ENCODE measurements at regions not wholly inside any gene's neighbourhood (a gene's known extent, or its start where the extent isn't known, plus 50 kb on each side); places are given as distances from the start of the nearest gene placed in this dataset.

DNA sequence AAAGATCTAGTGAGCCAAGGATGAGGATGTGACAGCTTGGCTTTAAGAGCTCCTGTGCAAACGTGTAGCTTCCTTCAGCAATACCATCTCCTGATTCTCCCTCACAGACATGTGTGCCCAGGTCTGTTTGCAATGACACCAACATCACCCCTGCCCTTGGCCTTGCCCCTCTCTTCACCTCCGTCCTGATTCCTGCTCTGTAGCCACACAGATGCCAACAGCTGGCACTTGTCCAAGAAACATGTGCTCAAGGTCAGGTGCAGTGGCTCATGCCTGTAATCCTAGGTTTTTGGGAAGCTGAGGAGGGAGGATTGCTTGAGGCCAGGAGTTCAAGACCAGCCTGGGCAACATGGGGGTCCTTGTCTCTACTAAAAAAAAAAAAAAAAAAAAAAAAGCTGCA lies 103.8 kb upstream of the CRHR1 start:
- no peak for DNase-seq (ENCODE audit: low spot score)

DNA sequence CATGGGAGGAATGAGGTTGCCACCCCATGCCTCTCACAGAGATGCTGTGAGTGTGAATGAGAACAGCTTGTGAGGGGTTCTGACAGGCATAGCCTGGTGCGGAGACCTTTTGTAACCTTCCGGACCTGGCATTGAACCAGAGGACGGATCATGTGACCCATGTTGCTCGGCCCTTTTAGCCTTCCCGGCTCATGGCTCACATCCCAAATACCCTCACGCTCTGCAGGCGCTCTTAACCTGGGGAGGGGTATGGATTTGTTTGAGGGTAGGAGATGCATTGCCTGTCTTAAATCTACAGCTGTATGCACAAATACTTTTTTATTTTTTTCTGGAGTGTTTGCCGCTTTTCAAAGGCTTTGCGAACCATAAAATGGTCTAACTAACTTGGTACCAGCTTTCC lies 102.4 kb upstream of the CRHR1 start:
- no peak for DNase-seq (ENCODE audit: low spot score)

- no peak for DNase-seq (ENCODE audit: low spot score)
Observed at GRCh38 chr17:45686250-45686649, 97.9 kb upstream of the CRHR1 start.

- DNase-seq (ENCODE audit: low spot score) = no peak
Observed at GRCh38 chr17:45687594-45687993, 96.5 kb upstream of the CRHR1 start.

- no peak for DNase-seq (ENCODE audit: low spot score)
Observed at GRCh38 chr17:45688353-45688752, 95.8 kb upstream of the CRHR1 start.

GRCh38 chr17:45688820-45689219 lies 95.3 kb upstream of the CRHR1 start:
- no peak for DNase-seq (ENCODE audit: low spot score)

DNA sequence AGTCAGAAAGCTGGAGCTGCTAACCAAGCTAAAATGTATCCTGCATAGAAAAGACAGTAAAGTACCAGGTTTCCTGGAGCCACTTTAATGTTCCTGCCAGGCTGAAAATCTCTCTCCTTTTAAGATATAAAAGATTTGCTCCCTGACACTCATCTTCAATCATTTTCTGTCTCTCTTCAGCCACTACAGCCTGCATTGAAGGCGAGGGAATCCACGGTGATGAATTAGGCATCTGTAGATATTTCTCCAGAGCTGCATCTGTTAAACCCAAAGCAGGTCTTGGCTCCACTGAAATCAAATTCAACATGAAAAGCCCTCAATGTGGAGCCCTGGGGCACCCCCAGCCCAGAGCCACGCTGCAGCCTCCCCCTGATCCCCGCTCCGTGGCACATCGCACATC lies 94.7 kb upstream of the CRHR1 start:
- DNase-seq (ENCODE audit: low spot score) = no peak

GRCh38 chr17:45690625-45691275 lies 93.4 kb upstream of the CRHR1 start:
- no peak for DNase-seq (ENCODE audit: low spot score)

DNA sequence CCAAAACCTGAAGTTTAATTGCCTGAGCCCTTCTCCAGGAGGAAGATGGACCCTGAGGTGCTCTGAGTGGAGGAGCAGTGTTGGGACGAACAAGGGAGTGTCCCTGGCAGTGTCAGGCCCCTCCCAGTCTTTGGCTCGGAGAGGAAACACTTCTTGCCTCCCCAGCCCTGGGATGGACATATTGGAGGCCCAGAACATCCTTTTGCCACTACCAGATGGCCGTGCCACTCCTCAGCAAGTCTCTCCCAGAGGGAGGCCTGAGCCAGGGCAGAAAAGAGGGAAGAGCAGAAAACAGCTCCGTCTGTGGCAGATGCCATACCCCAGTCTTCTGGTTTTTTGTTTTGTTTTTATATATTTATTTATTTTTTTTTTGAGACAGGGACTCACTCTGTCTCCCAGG lies 91.5 kb upstream of the CRHR1 start:
- no peak for DNase-seq (ENCODE audit: low spot score)

- no peak for DNase-seq (ENCODE audit: low spot score)
Observed at GRCh38 chr17:45693792-45694191, 90.3 kb upstream of the CRHR1 start.

GRCh38 chr17:45696442-45696841 lies 87.7 kb upstream of the CRHR1 start:
- no peak for DNase-seq (ENCODE audit: low spot score)

- DNase-seq (ENCODE audit: low spot score) = no peak
Observed at GRCh38 chr17:45697076-45697475, 87.0 kb upstream of the CRHR1 start.

DNA sequence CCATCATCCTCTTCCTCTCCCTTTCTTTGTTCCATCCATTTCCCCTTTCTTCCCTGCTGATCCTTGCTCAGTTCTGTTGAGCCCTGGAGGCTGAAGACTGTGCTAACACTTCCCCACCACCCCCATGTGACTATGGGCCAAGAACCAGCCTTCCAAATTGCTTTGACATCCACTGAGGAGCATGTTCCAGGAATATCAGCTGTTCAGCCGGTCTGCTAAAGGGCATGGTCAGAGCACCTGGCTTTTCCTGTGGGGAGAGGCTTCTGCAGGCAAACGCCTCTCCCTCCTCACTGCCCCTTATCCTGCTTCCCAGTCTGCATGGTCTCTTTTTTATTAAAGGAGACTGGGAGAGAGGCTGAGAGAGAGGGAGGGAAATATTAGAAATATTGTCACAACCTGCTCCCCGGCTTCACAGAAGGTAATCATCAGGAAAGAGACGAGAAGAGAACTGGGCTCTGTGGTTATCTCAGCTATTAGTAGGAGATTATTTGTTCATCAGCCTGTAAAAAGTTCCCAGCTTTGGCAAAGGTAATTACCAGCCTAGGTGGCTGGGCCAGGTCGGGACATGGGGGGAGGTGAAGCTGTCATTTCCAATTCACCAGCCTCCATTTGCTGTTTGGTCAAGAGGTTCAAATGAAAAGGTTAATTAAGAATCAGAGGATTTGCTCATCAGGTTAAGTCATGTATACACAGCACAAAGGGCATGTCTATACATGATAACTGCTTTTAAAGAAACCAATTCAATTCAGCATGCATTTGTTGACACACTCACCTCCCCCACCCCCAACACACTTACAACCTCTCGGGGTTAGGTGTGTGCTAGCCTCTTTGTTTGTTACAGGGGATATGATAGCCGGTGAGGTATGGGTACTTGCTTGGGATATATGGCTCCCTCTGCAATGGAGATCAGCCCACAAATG lies 83.7 kb upstream of the CRHR1 start:
- DNase-seq (ENCODE audit: low spot score) = no peak

DNA sequence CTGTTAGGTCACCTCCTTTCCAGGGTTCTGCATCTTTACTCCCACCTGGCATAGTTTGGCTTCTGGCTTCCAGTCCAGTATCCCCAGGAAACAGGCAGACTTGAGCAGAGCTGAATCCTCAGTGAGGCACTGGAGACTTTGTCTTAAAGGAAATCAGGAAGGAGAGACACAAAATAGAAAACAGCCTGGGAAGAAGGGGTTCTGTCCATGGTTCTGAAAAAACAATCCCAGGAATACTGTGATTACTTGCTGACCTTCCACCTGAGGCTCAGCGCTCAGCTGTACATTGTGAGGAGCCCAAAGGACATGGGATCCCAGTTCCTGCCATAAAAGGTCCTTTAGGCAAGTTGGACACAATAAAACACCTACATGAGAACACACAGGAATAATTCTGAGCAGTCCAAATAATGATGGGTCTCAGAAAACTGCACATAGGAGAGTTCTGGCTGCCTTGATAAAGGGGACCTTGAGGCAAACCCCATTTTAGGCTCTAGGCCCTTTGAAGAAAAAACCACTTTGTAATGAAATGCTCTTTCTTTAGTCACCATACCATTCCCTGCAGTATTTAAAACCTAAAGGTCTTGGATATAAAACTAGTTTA lies 81.4 kb upstream of the CRHR1 start:
- DNase-seq (ENCODE audit: low spot score) = no peak

GRCh38 chr17:45703348-45703747 lies 80.8 kb upstream of the CRHR1 start:
- DNase-seq (ENCODE audit: low spot score) = no peak

GRCh38 chr17:45703806-45704205 lies 80.3 kb upstream of the CRHR1 start:
- DNase-seq (ENCODE audit: low spot score) = no peak

DNA sequence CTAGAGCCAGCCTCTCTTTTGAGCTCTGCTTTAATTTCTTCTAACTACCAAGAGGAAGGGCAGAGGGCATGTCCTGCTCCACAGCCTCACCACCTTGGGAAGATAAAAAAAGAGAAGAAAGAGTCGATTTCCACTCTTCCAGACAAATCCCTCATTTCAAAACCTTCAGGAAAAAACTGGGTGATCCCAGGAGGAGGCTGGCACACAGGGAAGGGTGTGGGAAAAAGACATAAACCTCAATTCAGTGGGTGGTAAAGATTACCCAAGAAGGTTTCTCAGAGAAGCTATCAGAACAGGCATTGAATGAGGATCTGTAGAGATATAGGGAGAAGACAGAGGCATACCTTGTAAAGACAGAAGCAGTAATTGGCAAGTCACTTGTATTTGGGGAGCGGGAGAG lies 79.9 kb upstream of the CRHR1 start:
- DNase-seq (ENCODE audit: low spot score) = no peak

DNA sequence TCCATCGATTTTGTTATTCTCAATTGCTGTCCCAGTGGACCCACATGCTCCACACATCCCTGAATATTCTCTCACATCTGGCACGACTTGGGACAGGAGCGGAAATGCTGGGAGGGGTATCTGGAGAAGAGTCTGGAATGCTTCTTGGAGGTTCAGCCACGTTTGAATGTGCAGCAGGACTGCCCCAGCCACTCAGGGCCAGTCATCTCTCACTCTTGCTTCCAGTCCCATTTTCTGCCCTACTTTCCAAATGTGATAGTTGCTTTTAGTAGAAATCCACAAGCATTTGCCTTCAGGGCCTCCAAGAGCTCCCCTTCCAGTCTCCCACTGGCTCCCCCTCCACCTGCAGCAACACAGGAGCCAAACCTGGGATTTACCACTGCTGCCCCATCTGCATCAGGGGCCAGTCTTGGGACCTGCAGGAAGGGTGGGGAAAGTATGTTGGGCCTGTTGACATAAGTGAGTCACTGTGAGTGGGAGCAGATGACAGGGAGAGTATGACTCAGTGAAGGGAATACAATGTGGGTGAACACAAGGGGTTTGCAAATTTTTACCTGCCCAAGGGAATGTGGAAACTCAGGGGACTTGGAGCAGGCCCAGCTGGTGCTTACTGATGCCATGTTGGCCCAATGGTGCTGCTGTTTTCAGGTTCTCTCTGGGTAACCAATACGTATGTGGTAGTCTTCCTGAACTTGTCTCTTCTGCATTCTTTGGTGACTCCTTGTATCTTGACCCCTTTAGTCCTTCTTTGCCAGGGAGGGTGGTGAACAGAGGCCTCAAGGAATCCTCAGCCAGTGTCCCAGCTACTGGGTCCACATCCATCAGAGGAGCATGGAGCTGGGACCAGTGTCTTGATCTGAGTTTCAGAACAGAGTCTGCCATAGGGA lies 78.8 kb upstream of the CRHR1 start:
- DNase-seq (ENCODE audit: low spot score) = no peak

DNA sequence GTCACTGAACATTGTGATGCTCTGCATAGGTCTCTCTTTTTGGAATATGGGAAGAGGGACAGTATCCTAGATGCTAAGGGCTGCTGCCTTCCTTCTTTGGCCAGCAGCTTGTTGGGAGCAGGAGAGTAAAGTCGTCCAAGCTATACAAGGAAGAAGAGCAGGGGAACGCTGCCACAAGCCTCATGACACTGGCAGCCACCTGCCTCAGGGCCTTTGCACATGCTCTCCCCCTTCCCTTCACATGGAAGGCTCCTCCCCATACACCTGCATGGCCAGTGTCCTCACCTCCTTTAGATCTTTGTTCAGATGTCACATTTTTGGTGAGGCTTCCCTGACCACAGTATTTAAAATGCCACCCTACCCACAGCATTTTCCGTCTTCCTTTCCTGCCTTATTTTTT lies 78.1 kb upstream of the CRHR1 start:
- DNase-seq (ENCODE audit: low spot score) = no peak

GRCh38 chr17:45708707-45709290 lies 75.3 kb upstream of the CRHR1 start:
- DNase-seq (ENCODE audit: low spot score) = no peak

DNA sequence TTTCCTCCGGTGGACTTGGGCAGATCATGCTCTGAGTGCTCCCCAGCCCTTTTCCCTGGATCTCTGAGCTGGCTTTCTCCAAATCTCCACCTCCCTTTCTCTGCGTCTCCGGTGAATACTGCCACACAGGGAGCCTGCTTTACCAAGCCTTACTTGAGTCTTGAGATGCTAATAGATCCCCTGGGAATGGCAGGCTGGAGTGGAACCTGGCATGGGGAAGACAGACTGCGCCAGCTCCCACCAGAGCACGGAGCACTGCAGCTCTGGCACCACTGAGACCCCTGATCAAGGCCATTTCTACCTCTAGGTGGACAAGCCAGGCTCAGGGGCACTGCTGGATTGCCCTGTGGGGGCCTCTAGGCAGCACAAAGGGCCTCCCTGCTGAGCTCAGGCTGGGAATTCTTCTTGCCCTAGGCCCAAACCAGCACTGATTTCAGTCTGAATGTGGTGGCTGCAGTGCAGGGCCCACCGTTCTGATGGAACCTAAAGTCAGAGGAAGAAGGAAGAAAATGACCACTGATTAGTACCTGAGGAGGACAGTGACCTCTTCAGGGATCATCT lies 74.3 kb upstream of the CRHR1 start:
- no peak for DNase-seq (ENCODE audit: low spot score)

All from mucosa of gallbladder (tissue), 1 donor.